ENCODE measurements at regions not wholly inside any gene's neighbourhood (a gene's known extent, or its start where the extent isn't known, plus 50 kb on each side); places are given as distances from the start of the nearest gene placed in this dataset.

DNA sequence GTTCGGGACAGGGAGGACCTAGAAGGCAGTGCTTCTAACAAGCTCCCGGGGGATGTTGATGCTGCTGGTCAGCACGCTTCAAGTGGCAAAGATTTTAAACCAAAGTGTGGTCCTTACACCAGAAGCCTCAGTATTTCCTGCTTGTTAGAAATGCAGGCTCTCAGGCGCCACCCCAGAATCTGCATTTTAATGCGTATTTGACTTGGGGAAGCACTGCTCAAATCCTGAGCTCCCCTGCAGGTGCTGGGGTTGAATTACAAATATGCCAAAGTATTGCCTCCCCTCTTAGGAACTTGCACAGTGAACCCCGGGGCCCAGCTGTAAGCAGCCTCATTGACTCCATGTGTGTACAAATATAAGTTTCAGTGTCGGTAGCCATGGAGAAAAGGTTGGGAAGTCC is 70.8 kb upstream of the RAI2 start:
- TF ChIP-seq RCOR1 (IDR thresholded peaks at IDR 0.05; ENCODE audit: borderline replicate concordance in 1 of 2, low read depth in 2 of 2, low read length in 2 of 2) (no peak), USF2 (CRISPR knock-in tag; IDR thresholded peaks at IDR 0.05) (no peak), POLR2AphosphoS5 (IDR thresholded peaks at IDR 0.05; ENCODE audit: control insufficient read depth, insufficient read depth, low read depth, low read length) (no peak), ARID4B (CRISPR knock-in tag; IDR thresholded peaks at IDR 0.05) (no peak), ZNF143 (CRISPR knock-in tag; IDR thresholded peaks at IDR 0.05) (no peak), EP300 (IDR thresholded peaks at IDR 0.05; ENCODE audit: low read length) (no peak), ZBTB7A (IDR thresholded peaks at IDR 0.05; ENCODE audit: borderline replicate concordance, control insufficient read depth, low read depth, low read length) (no peak)
- TF ChIP-seq, protein P1, sequence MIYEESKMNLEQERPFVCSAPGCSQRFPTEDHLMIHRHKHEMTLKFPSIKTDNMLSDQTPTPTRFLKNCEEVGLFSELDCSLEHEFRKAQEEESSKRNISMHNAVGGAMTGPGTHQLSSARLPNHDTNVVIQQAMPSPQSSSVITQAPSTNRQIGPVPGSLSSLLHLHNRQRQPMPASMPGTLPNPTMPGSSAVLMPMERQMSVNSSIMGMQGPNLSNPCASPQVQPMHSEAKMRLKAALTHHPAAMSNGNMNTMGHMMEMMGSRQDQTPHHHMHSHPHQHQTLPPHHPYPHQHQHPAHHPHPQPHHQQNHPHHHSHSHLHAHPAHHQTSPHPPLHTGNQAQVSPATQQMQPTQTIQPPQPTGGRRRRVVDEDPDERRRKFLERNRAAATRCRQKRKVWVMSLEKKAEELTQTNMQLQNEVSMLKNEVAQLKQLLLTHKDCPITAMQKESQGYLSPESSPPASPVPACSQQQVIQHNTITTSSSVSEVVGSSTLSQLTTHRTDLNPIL (CRISPR knock-in tag; IDR thresholded peaks at IDR 0.05), result no peak
- TF ChIP-seq, protein P2, sequence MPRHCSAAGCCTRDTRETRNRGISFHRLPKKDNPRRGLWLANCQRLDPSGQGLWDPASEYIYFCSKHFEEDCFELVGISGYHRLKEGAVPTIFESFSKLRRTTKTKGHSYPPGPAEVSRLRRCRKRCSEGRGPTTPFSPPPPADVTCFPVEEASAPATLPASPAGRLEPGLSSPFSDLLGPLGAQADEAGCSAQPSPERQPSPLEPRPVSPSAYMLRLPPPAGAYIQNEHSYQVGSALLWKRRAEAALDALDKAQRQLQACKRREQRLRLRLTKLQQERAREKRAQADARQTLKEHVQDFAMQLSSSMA (CRISPR knock-in tag; IDR thresholded peaks at IDR 0.05), result no peak
- TF ChIP-seq, protein P3, sequence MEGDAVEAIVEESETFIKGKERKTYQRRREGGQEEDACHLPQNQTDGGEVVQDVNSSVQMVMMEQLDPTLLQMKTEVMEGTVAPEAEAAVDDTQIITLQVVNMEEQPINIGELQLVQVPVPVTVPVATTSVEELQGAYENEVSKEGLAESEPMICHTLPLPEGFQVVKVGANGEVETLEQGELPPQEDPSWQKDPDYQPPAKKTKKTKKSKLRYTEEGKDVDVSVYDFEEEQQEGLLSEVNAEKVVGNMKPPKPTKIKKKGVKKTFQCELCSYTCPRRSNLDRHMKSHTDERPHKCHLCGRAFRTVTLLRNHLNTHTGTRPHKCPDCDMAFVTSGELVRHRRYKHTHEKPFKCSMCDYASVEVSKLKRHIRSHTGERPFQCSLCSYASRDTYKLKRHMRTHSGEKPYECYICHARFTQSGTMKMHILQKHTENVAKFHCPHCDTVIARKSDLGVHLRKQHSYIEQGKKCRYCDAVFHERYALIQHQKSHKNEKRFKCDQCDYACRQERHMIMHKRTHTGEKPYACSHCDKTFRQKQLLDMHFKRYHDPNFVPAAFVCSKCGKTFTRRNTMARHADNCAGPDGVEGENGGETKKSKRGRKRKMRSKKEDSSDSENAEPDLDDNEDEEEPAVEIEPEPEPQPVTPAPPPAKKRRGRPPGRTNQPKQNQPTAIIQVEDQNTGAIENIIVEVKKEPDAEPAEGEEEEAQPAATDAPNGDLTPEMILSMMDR (IDR thresholded peaks at IDR 0.05 in 2 of 3, conservative IDR thresholded peaks at IDR 0.05 in 1 of 3; ENCODE audit: insufficient read depth in 2 of 3, low read depth in 1 of 3, low read length in 3 of 3), result no peak

Measured in K562 (cell line).